NCI-H446 (cell line): ENCODE measurements at regions not wholly inside any gene's neighbourhood (a gene's known extent, or its start where the extent isn't known, plus 50 kb on each side); places are given as distances from the start of the nearest gene placed in this dataset.

Source experiments
- DNase-seq, 2 experiments: peaks; one replicate each; lab custom pipeline; 2025; lab: John Stamatoyannopoulos, UW

DNA sequence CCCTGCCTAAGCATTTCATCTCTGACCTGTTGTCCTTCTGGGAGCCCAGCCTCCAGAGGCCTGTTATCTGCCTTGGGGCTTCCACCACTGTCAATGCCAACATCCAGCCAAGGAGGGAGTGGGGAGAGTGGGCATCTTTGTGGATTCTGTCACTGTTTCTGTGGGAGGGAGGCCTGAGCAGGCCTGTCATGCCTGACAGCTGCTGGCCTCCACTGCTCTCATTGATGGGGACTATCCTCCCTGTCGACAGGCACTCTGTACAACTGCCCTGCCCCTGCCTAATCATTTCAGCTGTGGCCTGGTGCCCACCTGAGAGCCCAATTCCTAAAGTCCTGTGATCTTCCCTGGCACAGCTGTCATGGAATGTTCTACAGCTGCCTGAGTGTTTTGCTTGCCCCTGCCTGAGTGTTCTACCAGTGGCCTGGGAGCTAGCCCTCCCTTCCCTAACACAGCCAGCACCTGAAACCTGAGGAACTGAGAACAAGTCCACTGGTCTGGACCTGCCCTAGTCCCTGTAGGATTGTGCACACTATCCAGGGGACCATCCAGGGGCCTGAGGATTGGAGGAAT is 145.3 kb downstream of the FAM83B start:
- no peak for DNase-seq

- no peak for DNase-seq
These were observed 146.2 kb downstream of the FAM83B start for GRCh38 chr6:54992789-54993188.

DNA sequence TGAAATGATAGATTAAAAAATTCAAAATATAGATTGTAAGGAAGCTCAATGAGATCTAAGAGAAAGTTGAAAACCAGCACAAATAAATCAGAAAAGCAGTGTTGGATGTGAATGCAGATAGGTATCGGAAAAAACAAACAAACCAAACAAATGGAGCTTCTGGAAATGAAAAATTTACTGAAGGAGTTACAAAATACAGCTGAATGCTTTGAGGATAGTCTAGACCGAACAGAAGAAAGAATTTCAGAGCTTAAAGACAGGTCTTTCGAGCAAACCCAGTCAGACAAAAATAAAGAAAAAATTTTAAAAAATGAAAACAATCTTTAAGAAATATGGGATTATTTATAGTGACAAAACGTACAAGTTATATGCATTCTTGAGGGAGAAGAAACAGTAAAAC is 146.7 kb downstream of the FAM83B start:
- DNase-seq, result no peak

GRCh38 chr6:54993948-54994347 is 147.4 kb downstream of the FAM83B start:
- no peak for DNase-seq

GRCh38 chr6:54998576-54998975 is 152.0 kb downstream of the FAM83B start:
- DNase-seq, result no peak

DNA sequence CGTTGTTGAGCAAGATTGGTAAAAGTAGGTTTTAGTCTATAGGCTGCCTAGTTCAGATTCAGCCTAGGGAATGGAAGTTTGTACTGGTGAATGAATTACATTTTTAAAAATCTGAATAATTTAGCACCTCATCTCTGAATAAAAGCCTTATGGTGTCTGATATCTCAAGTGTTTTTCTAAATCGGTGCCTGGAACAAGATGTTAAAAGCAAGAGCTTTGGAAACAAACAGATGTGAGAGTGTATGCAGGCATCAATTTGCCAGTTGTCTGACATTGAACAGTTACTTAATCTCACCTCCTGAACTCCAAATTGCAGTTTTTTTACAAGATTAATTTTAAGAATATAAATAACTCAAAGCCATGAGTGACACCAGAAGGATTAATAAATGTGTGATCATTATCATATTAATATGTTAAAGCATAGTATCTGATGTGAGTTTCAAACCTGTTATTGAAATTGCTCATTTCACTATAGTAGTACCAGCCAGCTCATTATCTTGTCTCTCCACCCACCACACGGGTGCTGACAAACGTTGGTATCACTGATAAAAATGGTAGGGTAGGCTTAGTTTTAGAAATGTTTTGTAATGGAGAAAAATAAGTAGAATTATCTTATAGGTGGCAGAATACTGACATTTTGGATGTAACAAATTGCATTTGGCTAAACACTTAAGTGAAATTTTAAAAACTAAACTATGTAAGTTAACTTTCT is 157.3 kb downstream of the FAM83B start:
- no peak for DNase-seq

DNA sequence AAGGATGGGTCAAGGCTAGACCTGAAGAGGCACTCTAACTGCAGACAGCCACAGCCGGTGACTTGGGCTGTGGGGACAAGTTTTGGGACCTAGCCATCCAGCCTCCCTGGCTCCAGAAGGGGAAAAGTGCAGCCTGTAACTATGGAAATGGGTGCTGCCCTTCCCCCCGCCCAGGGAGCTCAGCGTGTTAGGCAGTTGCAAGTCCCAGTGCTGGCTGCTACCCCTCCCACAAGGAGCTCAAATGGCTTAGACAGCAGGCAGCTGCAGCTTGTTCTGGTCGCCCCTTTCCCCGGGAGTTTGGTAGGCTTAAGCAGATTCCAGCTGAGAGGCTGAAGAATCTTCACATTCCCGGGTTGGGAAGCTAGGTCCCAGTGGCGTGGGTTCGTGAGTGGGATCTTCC is 162.6 kb downstream of the FAM83B start:
- no peak for DNase-seq

- DNase-seq, result no peak
These were observed 163.3 kb upstream of the HCRTR2 start for GRCh38 chr6:55011034-55011433.

DNA sequence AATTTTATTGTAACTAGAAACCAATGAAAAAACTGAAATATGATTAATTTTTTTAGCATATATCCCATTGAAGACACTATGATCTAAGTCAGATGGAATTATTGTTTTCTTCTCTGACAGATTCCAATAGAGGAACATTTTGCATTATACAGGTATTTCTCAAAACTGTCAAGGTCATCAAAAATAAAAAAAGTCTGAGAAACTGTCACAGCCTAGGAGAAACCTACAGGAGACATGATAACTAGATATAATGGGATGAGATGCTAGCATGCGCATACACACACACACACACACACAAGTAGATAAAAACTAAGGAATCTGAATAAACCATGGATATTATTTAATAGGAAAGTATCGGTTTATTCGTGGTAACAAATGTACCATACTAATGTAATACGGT is 161.9 kb upstream of the HCRTR2 start:
- DNase-seq, result no peak

DNA sequence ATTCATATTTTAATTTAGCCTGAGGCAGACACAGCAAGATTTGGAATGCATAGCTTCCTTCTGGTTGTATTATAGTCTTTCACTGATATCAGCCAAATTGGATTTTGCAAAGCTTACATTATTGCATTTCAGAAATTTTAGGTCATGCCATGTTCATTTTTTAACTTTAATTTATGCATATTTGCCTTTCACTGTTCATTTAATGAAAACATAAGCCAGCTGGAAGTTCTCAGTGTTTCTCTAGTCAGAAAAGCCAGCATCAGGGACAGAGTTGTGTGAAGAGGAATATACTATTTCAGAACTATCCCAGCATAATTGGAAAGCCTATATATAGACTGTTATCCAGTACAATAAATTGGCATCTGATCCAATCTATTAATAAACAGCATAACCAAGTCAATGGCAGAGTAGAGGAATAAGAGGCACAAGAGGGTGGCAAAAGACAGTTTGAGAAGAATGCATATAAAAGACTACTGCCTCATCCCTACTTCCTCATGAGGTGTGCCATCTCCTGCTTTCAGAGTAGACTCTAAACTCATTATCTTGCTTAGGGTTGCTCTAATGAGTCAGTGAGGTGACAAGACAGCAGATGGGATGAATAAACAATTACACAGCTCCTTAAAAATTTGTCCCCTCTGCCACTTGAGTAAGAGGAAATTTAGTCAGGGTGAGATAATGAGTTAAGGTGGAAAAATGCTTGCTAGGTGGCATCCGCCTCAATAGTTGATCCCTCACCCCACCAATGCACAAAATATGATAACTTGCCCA is 159.8 kb upstream of the HCRTR2 start:
- DNase-seq, result peak; percentile 62 to 81

GRCh38 chr6:55016261-55016660 is 158.1 kb upstream of the HCRTR2 start:
- peak in 1 of 2 experiments; percentile 59 for DNase-seq

DNA sequence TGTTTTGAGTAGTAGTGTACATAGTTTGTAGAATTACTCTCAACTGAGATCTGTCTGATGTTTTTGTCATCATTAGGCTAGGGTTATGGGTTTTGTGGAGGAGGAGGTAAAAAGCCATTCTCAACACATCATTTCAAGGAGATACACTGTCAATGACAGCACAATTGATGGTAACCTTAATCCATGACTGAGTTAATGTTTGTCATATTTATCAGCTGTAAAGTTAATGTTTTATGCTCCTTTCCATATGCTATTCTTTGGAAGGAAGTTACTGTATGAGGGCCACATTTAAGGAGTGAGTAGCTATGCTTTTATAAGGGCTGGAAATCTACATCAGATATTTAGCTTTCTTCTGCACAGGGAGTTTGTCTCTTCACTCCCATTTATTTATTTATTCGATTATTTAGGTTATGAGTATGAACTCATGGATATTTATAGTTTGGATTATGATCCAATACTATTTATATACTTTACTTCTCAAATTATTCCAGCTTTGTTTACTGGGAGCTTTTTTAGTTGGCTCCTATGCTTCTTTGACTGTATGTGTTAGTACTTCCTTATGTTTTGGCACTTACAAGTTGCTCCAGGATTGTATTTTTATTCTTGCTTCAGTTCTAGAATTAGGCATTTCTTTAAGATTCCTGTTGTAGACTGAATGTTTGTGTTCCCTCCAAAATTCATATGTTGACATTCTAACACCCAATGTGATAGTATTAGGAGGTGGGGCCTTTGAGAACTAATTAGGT is 156.6 kb upstream of the HCRTR2 start:
- DNase-seq, result no peak

- peak in 1 of 2 experiments; percentile 57 for DNase-seq
These were observed 154.7 kb upstream of the HCRTR2 start for GRCh38 chr6:55019591-55019990.

DNA sequence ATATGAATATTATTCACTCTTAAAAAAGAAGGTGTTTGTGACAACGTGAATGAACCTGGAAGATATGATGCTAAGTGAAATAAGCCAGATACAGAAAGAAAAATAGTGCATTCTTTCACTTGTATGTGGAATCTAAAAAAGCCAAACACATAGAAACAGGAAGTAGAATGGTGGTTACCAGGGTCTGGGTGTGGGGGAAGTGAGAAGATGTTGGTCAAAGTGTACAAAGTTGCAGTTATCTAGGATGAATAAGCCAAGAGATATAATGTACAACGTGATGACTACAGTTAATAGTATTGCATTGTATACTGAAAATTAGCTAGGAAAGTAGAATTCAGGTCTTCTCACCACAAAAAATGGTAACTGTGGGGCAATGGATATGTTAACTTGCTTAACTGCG is 151.1 kb upstream of the HCRTR2 start:
- DNase-seq, result no peak

DNA sequence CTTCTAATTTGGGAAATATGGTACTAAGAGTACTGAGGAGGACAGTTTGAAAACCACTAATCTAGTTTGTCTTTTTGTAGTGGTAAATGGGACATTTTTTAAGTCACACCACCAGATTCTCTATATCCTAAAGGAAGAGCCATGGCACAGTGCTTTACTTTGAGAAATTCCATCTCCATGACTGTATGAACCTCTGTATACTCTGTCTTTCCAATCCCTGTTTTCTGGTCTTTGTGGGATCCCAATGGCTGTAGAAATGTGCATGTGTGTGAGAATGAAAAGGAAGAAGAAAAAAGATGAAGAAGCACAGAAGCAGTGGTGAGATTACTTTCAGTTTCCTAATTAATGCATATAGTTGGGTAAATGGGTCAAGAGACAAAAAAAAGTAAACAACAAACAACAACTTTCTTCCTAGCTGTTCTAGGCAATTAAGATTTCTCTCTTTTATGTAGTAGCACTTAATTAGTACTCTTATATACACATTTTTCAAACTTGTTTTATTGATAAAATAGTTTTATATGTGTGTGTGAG is 141.2 kb upstream of the HCRTR2 start:
- DNase-seq, result no peak

- no peak for DNase-seq
These were observed 139.6 kb upstream of the HCRTR2 start for GRCh38 chr6:55034752-55035151.

GRCh38 chr6:55040102-55040848 is 134.0 kb upstream of the HCRTR2 start:
- no peak for DNase-seq

DNA sequence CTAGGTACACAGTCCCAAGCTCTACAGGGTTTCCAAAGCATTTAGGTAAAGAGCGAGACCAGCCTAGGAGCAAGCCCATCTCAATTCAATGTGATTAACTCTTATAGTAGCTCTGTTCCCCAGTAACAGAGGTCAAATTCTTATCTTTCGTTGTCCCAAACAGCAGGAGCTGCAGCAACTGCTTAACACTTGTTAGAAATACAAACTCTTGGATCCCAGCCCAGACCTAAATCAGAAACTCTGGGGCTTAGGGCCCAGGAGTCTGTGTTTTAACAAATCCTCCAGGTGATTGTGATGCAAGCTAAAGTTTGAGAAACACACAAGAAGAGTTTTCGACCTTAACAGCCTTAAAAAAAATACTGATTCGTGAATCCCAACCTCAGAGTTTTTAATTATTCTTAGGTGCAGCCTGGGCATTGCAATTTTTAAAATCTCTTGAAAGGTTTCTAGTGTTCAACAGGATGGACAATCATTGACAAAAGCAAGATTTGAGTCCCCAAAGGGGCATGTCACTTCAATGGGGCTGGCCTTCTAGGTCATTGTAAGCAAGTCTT is 127.4 kb upstream of the HCRTR2 start:
- peak in 1 of 2 experiments; percentile 11 for DNase-seq

GRCh38 chr6:55047451-55048044 is 126.8 kb upstream of the HCRTR2 start:
- no peak for DNase-seq

DNA sequence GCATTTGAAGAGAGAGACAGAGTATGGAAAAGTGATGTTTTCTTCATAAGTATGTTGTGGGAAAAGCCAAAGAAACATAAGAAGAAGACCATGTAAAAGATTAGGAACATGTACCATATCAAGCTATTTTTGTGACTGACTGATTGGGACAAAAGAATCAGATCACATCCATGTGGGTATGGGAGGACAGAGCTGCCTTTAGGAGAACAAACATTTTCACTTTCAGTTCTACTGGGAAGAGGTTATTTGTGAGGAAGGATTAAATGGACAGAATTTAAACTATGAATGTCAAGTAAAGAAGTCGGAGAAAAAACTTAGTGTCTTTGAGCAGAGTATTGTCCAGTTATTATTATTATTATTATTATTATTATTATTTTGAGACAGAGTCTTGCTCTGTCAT is 124.4 kb upstream of the HCRTR2 start:
- DNase-seq, result no peak

DNA sequence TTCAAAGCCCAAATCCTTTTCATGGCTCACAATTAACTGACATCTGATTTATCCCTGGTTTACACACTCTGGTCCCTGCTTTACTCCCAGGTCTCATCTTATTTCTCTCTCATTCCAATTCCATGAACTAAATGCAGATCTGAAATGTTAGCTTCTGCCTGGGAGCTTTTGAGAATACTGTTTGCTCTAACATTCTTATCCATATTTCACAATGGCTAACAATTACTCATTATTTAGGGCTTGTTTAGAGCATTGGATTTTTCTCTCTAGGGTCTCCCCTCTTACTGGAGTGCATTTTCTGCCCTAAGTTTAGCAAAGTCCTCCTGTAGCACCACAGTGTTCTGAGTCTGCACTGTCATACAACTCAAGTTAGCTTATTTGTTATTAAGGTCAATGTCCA is 121.5 kb upstream of the HCRTR2 start:
- no peak for DNase-seq
